ENCODE measurements at regions not wholly inside any gene's neighbourhood (a gene's known extent, or its start where the extent isn't known, plus 50 kb on each side); places are given as distances from the start of the nearest gene placed in this dataset.

GRCh38 chr14:29042551-29042950 is 276.0 kb downstream of the FOXG1 start:
- no peak for TF ChIP-seq CTCF (IDR thresholded peaks at IDR 0.05)
- no peak for TF ChIP-seq POLR2AphosphoS5 (IDR thresholded peaks at IDR 0.05)
- no peak for TF ChIP-seq POLR2A (IDR thresholded peaks at IDR 0.05)
